ENCODE measurements at regions not wholly inside any gene's neighbourhood (a gene's known extent, or its start where the extent isn't known, plus 50 kb on each side); places are given as distances from the start of the nearest gene placed in this dataset.

GRCh38 chr1:234750922-234751627 is 141.1 kb upstream of the IRF2BP2 start (continued):
- TF ChIP-seq HMGN3 (IDR thresholded peaks at IDR 0.05; ENCODE audit: borderline replicate concordance, extremely low read depth, insufficient read length, low read depth, low read length): no peak
- TF ChIP-seq PHB (CRISPR knock-in tag; IDR thresholded peaks at IDR 0.05): no peak
- TF ChIP-seq PATZ1 (CRISPR knock-in tag; IDR thresholded peaks at IDR 0.05; ENCODE audit: borderline replicate concordance): no peak
- TF ChIP-seq C11orf30 (IDR thresholded peaks at IDR 0.05; ENCODE audit: low read depth): no peak
- no peak for TF ChIP-seq RFX1 (IDR thresholded peaks at IDR 0.05)
- TF ChIP-seq ZNF395 (CRISPR knock-in tag; IDR thresholded peaks at IDR 0.05): no peak
- no peak for TF ChIP-seq CAMTA2 (CRISPR knock-in tag; conservative IDR thresholded peaks at IDR 0.05)
- TF ChIP-seq SAFB (IDR thresholded peaks at IDR 0.05; ENCODE audit: borderline replicate concordance, low read depth, low read length): no peak
- TF ChIP-seq ZNF740 (CRISPR knock-in tag; IDR thresholded peaks at IDR 0.05): peak; percentile 49; the same call in 1 of the 2 replicates
- peak in 1 of 2 experiments; percentile 77; a peak in 2 of 4 replicates for TF ChIP-seq ZNF740 (tag; IDR thresholded peaks at IDR 0.05)
- no peak for TF ChIP-seq MAZ (CRISPR knock-in tag; conservative IDR thresholded peaks at IDR 0.05 in 1 of 2, IDR thresholded peaks at IDR 0.05 in 1 of 2)
- no peak for TF ChIP-seq POU5F1 (IDR thresholded peaks at IDR 0.05; ENCODE audit: borderline replicate concordance, low read depth, low read length, partially characterized antibody)
- no peak for TF ChIP-seq ZNF407 (IDR thresholded peaks at IDR 0.05; ENCODE audit: low read depth)
- TF ChIP-seq SRF (CRISPR knock-in tag; IDR thresholded peaks at IDR 0.05): no peak; a peak in 1 of 4 replicates

All from K562 (cell line).